H1 (cell line): ENCODE measurements at regions not wholly inside any gene's neighbourhood (a gene's known extent, or its start where the extent isn't known, plus 50 kb on each side); places are given as distances from the start of the nearest gene placed in this dataset.

Experiments used
- PHF8 ChIP-seq: fragments of 200-600 bp; sonication (generic); conservative IDR thresholded peaks from 2 replicates; pipeline ENCODE4 v1.7.1; 2012; ENCODE audit warnings: low read depth, mild to moderate bottlenecking, inconsistent platforms, low read length, moderate library complexity

DNA sequence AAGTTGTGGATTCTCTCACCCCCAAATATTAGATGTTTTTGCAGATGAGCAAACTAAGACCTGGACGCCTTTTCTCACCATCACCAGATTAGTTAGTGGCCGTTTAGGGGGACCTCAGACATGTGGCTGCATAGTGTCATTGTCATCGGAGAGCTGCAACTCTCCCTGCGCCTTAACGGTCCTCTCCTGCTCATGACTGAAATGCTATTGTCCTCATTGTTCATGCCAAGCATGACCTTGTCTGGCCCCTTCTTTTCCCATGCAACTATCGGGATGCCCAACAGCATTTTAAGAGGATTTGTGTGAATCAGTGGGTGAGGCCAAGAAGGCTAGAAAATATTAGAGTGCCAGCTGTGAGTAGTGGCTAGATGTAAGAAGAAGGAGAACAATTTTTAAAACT lies 174.2 kb downstream of the SOCS6 start (continued):
- TF ChIP-seq PHF8, result no peak
